ENCODE measurements at regions not wholly inside any gene's neighbourhood (a gene's known extent, or its start where the extent isn't known, plus 50 kb on each side); places are given as distances from the start of the nearest gene placed in this dataset.
"Not testable (repeated sequence)": the region's sequence is repeated elsewhere in the genome, so short reads cannot be mapped to it uniquely, and the experiment has no call there.

DNA sequence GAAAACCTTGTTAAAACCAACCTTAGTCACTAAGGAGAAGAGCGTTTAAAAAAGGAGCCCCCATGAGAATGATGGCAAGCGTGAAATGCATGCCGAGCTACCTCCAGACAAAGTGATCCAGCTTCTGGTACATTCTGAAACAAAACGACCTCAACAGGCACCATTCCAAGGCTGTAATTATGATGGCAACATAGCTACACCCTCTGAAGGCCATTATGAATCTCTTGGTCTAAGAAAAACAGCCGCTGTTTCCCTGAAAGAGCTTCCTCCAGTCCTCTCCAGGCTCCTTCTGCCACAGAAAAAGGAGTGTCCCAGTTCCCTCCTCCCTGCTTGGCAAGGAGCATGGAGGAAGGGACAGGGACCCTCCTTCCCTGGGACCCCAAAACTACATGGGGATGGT is 50.0 kb upstream of the ABLIM1 start:
- WGBS, 10 experiments = 0 to 100% (median 76%) methylated on average over 1 to 5 of the region's 5 CpGs; no CpG with 5 or more reads in 2 of the 10 experiments
- peaks cover 0 to 7% of the 10 kb centered on the region in 2 donors for H3K4me1 ChIP-seq (replicated peaks in 1 of 2)
- in situ Hi-C loops (cut with MboI; ENCODE audit: low pct_unique_long_range_greater_than_20kb in 2 of 9, low sequenced_read_pairs in 9 of 9, unreplicated experiment in 9 of 9) = loop anchor here in 2 of 9 experiments (25.0 kb wide), 1 partner anchor 146 kb away; no protein-coding TSS in a partner anchor
- H3K27ac ChIP-seq = no peak overlapping the region
- H3K4me3 ChIP-seq = no peak overlapping the region
- no peak for ATAC-seq (replicated peaks in 6 of 8)

DNA sequence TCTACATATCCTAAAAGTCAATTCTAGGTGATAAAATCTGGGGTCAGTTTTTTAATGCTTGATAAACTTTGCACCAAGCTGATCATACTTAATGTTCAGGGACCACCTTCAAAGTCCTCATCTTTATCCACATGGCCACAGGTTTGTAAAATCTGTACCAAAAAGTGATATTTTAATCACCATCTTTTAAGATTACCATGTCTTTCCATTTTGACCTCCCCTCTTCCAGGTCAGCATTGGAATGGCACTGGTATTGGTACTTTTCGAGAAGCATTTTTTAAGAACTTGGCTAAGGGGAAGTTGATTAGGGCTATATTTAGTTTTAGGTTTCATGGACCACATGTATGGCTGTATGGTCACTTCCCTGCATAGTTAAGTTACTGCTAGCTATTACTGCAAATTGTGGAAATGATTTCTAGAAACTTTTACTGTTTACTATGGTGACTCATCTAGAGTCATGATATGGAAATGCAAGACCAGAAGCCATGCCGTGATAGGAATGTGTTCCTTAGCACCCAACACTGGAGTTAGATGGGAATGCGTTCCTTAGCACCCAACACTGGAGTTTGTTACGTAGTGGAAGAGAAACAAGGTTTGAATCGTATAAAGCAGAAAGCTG is 50.8 kb upstream of the ABLIM1 start:
- H3K4me1 ChIP-seq (replicated peaks in 1 of 2) = peaks cover 0 to 7% of the 10 kb centered on the region in 2 donors
- 48 to 100% (median 83%) methylated on average over 1 to 5 of the region's 5 CpGs for WGBS, 10 experiments
- ATAC-seq (replicated peaks in 6 of 8) = peak in 3 of 8 experiments; percentile 83 to 95 (median 92)
- in situ Hi-C loops (cut with MboI; ENCODE audit: low pct_unique_long_range_greater_than_20kb in 2 of 9, low sequenced_read_pairs in 9 of 9, unreplicated experiment in 9 of 9) = loop anchor here in 2 of 9 experiments (25.0 kb wide), 1 partner anchor 147 kb away; no protein-coding TSS in a partner anchor
- no peak overlapping the region for H3K4me3 ChIP-seq
- H3K27ac ChIP-seq = no peak overlapping the region

DNA sequence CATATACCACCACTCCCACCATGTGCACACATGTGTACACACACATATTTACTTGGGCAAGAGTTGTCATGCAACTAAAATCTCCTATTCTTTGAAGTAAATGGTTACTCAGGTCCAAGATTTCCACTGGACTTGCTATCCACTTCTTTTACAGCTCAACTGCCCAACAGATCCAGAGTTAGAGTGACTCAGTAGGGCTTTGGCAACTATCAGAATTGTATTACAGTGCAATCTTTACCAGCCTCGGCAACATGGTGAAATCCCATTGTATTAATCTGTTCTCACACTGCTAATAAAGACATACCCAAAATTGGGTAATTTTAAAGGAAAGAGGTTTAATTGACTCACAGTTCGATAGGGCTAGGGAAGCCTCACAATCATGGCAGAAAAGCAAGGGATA is 51.9 kb upstream of the ABLIM1 start:
- no peak overlapping the region for H3K27ac ChIP-seq
- ATAC-seq (replicated peaks in 6 of 8) = no peak
- H3K4me1 ChIP-seq (replicated peaks in 1 of 2) = peaks cover 0 to 7% of the 10 kb centered on the region in 2 donors
- WGBS, 10 experiments = 20 to 100% (median 83%) methylated on average over 1 to 2 of the region's 2 CpGs; no CpG with 5 or more reads in 1 of the 10 experiments
- no peak overlapping the region for H3K4me3 ChIP-seq
- in situ Hi-C loops (cut with MboI; ENCODE audit: low pct_unique_long_range_greater_than_20kb in 2 of 9, low sequenced_read_pairs in 9 of 9, unreplicated experiment in 9 of 9) = loop anchor here in 2 of 9 experiments (25.0 kb wide), 1 partner anchor 148 kb away; no protein-coding TSS in a partner anchor

DNA sequence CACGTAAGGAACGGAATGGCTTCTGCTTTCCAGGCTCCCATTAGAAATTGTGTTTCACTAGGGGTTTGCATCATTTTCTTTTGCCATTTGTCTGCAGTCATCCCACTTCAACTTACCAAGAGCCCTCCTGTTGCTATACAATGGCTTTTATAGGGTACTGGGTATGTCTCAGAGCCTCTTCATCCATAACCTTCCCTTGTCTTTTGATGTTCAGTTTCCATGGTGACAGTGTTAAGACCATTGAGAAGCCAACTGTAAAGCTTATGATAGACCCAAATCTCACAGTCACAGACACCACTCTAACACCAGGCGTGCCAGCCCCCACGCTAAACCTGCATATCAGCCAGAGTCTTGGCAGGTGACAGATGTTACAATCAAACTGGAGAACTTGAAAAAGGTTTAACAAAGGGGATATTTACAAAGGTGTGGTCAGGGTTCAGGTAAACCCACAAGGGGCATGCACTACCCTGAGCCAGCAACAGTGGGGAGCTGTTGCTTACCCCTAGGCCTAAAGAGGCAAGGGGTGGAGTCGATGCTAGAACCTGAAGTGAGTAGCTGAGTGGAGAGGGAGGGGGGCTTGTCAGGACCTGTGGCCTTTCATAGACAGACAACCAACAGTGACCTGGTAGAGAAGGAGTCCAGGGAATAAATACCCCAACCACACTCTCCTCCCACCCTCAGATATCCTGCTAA is 53.2 kb upstream of the ABLIM1 start:
- in situ Hi-C loops (cut with MboI; ENCODE audit: low pct_unique_long_range_greater_than_20kb in 2 of 9, low sequenced_read_pairs in 9 of 9, unreplicated experiment in 9 of 9) = loop anchor here in 2 of 9 experiments (25.0 kb wide), 1 partner anchor 149 kb away; no protein-coding TSS in a partner anchor
- Histone ChIP-seq H3K4me1 (replicated peaks in 1 of 2) (peaks cover 0 to 7% of the 10 kb centered on the region in 2 donors), H3K4me3 (no peak overlapping the region), H3K27ac (no peak overlapping the region)
- 80 to 100% (median 90%) methylated on average over 1 to 5 of the region's 5 CpGs; no CpG with 5 or more reads in 1 of the 10 experiments for WGBS, 10 experiments
- no peak for ATAC-seq (replicated peaks in 6 of 8)

DNA sequence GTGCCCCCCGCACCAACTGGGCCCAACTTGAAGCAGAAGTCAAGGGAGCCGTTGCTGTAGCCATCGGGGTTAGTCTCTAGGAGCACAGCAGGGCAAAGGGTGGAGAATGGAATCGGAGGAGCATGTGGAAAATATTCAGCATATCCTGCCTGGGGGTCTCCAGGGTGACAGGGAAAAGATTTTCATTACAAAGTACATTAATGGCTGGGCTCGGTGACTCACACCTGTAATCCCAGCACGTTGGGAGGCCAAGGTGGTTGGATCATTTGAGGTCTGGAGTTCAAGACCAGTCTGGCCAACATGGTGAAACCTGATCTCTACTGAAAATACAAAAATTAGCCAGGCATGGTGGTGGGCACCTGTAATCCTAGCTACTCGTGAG is 53.8 kb upstream of the ABLIM1 start:
- peaks cover 0 to 3% of the 10 kb centered on the region in 2 donors for H3K4me1 ChIP-seq (replicated peaks in 1 of 2)
- WGBS, 10 experiments = 36 to 100% (median 90%) methylated on average over 1 to 6 of the region's 7 CpGs; no CpG with 5 or more reads in 1 of the 10 experiments
- ATAC-seq (replicated peaks in 6 of 8) = no peak
- H3K4me3 ChIP-seq = no peak overlapping the region
- H3K27ac ChIP-seq = no peak overlapping the region
- in situ Hi-C loops (cut with MboI; ENCODE audit: low pct_unique_long_range_greater_than_20kb in 2 of 9, low sequenced_read_pairs in 9 of 9, unreplicated experiment in 9 of 9) = loop anchor here in 2 of 9 experiments (25.0 kb wide), 1 partner anchor 150 kb away; no protein-coding TSS in a partner anchor

DNA sequence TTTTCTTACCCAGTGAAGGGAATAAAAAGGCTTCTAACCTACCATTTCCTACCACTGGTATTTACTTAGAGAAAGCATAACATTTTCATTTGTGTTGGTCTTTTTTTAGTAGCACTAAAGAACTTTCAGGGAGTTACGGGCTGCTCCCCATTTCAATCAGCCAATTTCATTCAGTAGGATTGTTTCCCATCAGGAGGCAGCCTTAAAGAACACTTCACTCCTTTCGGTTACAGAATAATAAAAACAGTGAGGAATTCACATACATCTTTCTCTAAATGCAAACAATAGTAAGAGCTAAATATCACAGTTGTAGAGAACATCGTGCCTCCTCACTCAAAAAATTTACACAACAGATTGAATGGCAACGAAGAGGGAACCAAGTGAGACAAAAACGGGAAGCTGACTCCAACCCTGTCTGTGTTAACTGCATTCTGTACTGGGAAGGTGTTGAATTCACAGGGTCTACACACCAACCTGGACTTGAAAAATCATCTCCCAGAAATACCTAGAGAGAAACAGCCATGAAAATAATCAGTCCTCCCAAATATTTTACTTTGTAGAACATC is 55.5 kb upstream of the ABLIM1 start:
- no peak for ATAC-seq (replicated peaks in 6 of 8)
- 40 to 100% (median 81%) methylated on average over 1 to 5 of the region's 5 CpGs; no CpG with 5 or more reads in 1 of the 10 experiments for WGBS, 10 experiments
- Histone ChIP-seq H3K4me3 (no peak overlapping the region), H3K27ac (no peak overlapping the region), H3K4me1 (replicated peaks in 1 of 2) (peaks cover 0 to 6% of the 10 kb centered on the region in 2 donors)
- in situ Hi-C loops (cut with MboI; ENCODE audit: low pct_unique_long_range_greater_than_20kb in 2 of 9, low sequenced_read_pairs in 9 of 9, unreplicated experiment in 9 of 9) = loop anchor here in 2 of 9 experiments (25.0 kb wide), 1 partner anchor 151 kb away; no protein-coding TSS in a partner anchor

DNA sequence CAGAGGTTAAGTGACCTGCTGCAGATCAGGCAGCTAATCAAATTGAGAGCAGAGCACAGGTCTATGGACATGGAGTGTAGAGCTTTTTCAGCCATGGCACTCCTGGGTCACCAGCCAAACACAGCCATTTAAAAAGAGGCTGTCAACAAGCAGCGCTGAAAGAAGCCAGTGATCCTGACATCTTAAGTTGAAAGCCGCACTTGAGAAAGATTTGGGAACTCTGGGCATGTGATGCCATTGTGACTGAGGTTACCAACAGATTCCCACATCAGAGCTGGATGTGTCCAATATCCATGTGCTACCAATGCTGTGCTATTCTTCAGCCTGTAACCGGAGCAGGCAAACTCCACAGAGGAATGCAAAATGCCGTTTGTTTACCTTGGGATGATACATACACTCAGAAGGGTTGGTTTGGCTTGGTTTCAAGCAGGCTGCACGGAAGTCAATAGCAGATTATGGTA is 56.2 kb upstream of the ABLIM1 start:
- 33 to 86% (median 74%) methylated on average over 2 to 5 of the region's 5 CpGs; no CpG with 5 or more reads in 2 of the 10 experiments for WGBS, 10 experiments
- peak in 5 of 8 experiments; percentile 45 to 99 (median 65) for ATAC-seq (replicated peaks in 6 of 8)
- Histone ChIP-seq H3K4me1 (replicated peaks in 1 of 2) (peaks cover 2 to 12% of the 10 kb centered on the region in 2 donors), H3K4me3 (no peak overlapping the region), H3K27ac (no peak overlapping the region)
- in situ Hi-C loops (cut with MboI; ENCODE audit: low pct_unique_long_range_greater_than_20kb in 2 of 9, low sequenced_read_pairs in 9 of 9, unreplicated experiment in 9 of 9) = loop anchor here in 2 of 9 experiments (25.0 kb wide), 1 partner anchor 152 kb away; no protein-coding TSS in a partner anchor

DNA sequence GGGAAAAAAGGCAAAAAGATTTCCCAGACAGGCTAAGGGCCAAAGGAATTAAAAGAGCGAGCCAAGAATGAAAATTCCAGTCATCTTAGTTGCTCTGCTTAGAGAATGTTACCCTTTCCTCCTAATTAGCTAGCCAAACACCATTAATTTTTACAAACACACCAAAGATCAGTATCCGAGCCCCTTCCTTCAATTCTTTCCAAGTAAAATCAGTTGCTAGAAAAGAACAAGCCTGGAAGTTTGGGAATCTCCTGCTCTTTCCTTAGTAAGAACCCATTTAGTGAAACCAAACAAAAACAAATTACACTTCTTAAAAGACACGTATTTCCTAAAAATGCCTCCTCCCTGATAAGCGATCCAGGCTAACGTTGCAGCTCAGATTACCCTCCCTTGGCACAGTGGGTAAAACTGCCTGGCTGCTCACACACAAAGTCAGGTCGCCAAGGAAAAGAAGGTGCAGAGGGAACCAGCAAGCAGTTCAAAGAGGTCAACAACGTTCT is 57.1 kb upstream of the ABLIM1 start:
- Histone ChIP-seq H3K4me3 (no peak overlapping the region), H3K4me1 (replicated peaks in 1 of 2) (peaks cover 2 to 13% of the 10 kb centered on the region in 2 donors), H3K27ac (no peak overlapping the region)
- no peak for ATAC-seq (replicated peaks in 6 of 8)
- in situ Hi-C loops (cut with MboI; ENCODE audit: low pct_unique_long_range_greater_than_20kb in 2 of 9, low sequenced_read_pairs in 9 of 9, unreplicated experiment in 9 of 9) = loop anchor here in 2 of 9 experiments (25.0 kb wide), 1 partner anchor 153 kb away; no protein-coding TSS in a partner anchor
- 15 to 100% (median 70%) methylated on average over 1 to 7 of the region's 7 CpGs for WGBS, 10 experiments

DNA sequence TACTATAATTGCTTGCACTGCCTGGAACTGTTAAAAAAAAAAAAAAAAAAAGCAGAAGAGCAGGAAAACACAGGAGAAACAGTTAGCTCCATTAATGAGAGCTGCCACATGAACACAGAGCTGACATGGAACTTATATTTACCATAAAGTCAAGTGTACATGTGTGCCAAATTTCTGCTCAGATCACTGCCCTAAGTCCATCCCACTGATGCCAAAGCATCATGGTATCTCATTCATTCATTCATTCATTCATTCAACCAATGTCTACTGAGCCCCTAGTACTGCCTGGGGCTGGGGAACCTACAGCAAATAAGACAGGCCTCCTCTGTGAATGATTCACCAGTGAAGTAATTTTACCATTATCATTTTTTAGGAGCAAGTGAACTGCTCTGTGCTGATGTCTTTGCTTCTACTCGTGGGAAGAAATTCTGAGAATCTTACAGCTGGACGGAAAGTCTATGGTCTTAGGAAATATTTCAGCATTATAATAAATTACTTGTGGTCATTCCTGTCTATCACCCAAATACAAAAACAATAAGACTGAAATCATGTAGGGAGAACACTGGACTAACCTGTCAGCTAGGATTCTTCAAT is 58.8 kb upstream of the ABLIM1 start:
- no peak for ATAC-seq (replicated peaks in 6 of 8)
- no peak overlapping the region for H3K27ac ChIP-seq
- WGBS, 10 experiments = 38 to 100% (median 96%) methylated on average over 1 to 2 of the region's 2 CpGs
- in situ Hi-C loops (cut with MboI; ENCODE audit: low pct_unique_long_range_greater_than_20kb in 2 of 9, low sequenced_read_pairs in 9 of 9, unreplicated experiment in 9 of 9) = loop anchor here in 2 of 9 experiments (25.0 kb wide), 1 partner anchor 155 kb away; no protein-coding TSS in a partner anchor
- H3K4me3 ChIP-seq = no peak overlapping the region
- H3K4me1 ChIP-seq (replicated peaks in 1 of 2) = peaks cover 2 to 13% of the 10 kb centered on the region in 2 donors

DNA sequence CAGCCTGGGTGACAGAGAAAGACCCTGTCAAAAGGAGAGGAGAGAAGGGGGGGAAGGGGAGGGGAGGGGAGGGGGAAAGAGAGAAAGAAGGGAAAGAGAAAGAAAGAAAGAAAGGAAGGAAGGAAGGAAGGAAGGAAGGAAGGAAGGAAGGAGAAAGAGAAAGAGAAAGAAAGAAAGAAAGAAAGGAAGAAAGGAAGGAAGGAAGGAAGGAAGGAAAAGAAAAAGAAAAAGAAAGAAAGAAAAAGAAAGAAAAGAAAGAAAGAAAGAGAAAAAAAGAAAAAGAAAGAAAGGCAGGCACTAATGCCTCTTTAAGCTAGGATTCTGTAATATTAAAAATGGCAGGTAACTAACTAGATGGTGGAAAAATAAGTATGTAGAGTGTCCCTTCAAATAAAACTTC is 59.8 kb upstream of the ABLIM1 start:
- in situ Hi-C loops (cut with MboI; ENCODE audit: low pct_unique_long_range_greater_than_20kb in 2 of 9, low sequenced_read_pairs in 9 of 9, unreplicated experiment in 9 of 9) = loop anchor here in 2 of 9 experiments (25.0 kb wide), 1 partner anchor 156 kb away; no protein-coding TSS in a partner anchor
- H3K27ac ChIP-seq; H3K4me3 ChIP-seq; ATAC-seq (replicated peaks in 6 of 8): not testable (repeated sequence)
- peaks cover 2 to 13% of the 10 kb centered on the region in 2 donors for H3K4me1 ChIP-seq (replicated peaks in 1 of 2)

DNA sequence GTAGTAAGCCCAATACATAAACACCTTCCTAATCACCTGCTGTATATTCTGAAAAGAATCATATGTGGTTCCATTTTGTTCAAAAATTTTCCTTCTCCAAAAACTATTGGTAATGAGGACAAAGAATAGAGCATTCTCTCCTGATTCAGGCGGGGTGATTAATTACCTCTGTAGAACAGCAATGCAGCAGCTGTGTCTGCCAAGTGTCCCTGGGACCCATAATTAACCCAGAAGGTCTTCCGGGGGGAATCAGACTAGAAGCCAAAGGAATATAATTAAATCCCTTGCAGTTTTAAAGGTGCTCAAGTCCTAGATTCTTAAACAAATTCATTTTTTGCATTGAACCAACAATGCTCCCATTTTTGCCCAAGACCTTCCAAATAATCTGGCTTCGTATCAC is 60.3 kb upstream of the ABLIM1 start:
- ATAC-seq (replicated peaks in 6 of 8) = peak in 4 of 8 experiments; percentile 48 to 65 (median 59)
- 14 to 83% (median 55%) methylated on average over 1 to 3 of the region's 3 CpGs for WGBS, 10 experiments
- Histone ChIP-seq H3K4me3 (no peak overlapping the region), H3K4me1 (replicated peaks in 1 of 2) (peaks cover 2 to 18% of the 10 kb centered on the region in 2 donors), H3K27ac (no peak overlapping the region)
- in situ Hi-C loops (cut with MboI; ENCODE audit: low pct_unique_long_range_greater_than_20kb in 2 of 9, low sequenced_read_pairs in 9 of 9, unreplicated experiment in 9 of 9) = loop anchor here in 2 of 9 experiments (25.0 kb wide), 1 partner anchor 156 kb away; no protein-coding TSS in a partner anchor

DNA sequence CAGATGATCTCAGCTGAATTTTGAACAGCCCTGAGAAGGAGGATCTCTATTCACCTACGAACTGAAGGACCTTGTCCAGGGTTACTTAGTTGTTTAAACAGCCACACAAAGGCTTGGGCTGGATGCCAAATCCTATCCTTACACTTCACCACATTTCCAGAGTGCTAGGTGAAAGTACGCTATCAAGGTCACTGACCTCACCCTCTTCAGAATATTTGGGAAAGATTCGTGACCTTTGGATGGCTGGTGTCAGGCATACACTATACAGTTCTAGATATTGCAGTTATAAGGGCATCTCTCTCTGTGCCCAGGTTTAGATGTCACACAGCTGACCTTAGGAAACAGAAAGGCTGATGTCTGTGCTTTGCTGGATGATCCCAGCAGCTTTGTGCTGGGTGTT is 61.2 kb upstream of the ABLIM1 start:
- 20 to 89% (median 75%) methylated on average over 1 to 3 of the region's 3 CpGs; no CpG with 5 or more reads in 2 of the 10 experiments for WGBS, 10 experiments
- no peak overlapping the region for H3K4me3 ChIP-seq
- ATAC-seq (replicated peaks in 6 of 8) = no peak
- in situ Hi-C loops (cut with MboI; ENCODE audit: low pct_unique_long_range_greater_than_20kb in 2 of 9, low sequenced_read_pairs in 9 of 9, unreplicated experiment in 9 of 9) = loop anchor here in 2 of 9 experiments (25.0 kb wide), 1 partner anchor 157 kb away; no protein-coding TSS in a partner anchor
- H3K27ac ChIP-seq = no peak overlapping the region
- H3K4me1 ChIP-seq (replicated peaks in 1 of 2) = peaks cover 2 to 23% of the 10 kb centered on the region in 2 donors
